ENCODE measurements at regions not wholly inside any gene's neighbourhood (a gene's known extent, or its start where the extent isn't known, plus 50 kb on each side); places are given as distances from the start of the nearest gene placed in this dataset.

- H3K4me3 ChIP-seq: no peak overlapping the region
- no peak for DNase-seq (ENCODE audit: low spot score)
- no peak for TF ChIP-seq CTCF (IDR thresholded peaks at IDR 0.05)
- no peak overlapping the region for H3K27ac ChIP-seq
Observed at GRCh38 chr3:168808596-168808995, 712.9 kb upstream of the GOLIM4 start.

GRCh38 chr3:168807448-168807847 is 711.7 kb upstream of the GOLIM4 start:
- no peak overlapping the region for H3K27ac ChIP-seq

GRCh38 chr3:168806871-168807270 is 711.1 kb upstream of the GOLIM4 start:
- DNase-seq (ENCODE audit: low spot score): no peak
- TF ChIP-seq CTCF (IDR thresholded peaks at IDR 0.05): no peak
- no peak overlapping the region for H3K27ac ChIP-seq
- no peak overlapping the region for H3K4me3 ChIP-seq

More at GRCh38 chr3:168807448-168807847, 711.7 kb upstream of the GOLIM4 start:
- DNase-seq (ENCODE audit: low spot score): no peak
- no peak overlapping the region for H3K4me3 ChIP-seq
- TF ChIP-seq CTCF (IDR thresholded peaks at IDR 0.05): no peak

GRCh38 chr3:168803536-168803935 is 707.8 kb upstream of the GOLIM4 start:
- no peak for TF ChIP-seq CTCF (IDR thresholded peaks at IDR 0.05)
- no peak for DNase-seq (ENCODE audit: low spot score)
- H3K4me3 ChIP-seq: no peak overlapping the region

GRCh38 chr3:168802766-168803165 is 707.0 kb upstream of the GOLIM4 start:
- no peak for DNase-seq (ENCODE audit: low spot score)
- Histone ChIP-seq H3K27ac (no peak overlapping the region), H3K4me3 (no peak overlapping the region)
- no peak for TF ChIP-seq CTCF (IDR thresholded peaks at IDR 0.05)

More at GRCh38 chr3:168803536-168803935, 707.8 kb upstream of the GOLIM4 start:
- H3K27ac ChIP-seq: no peak overlapping the region

GRCh38 chr3:168801794-168802193 is 706.1 kb upstream of the GOLIM4 start:
- TF ChIP-seq CTCF (IDR thresholded peaks at IDR 0.05): no peak
- no peak for DNase-seq (ENCODE audit: low spot score)
- H3K27ac ChIP-seq: no peak overlapping the region
- no peak overlapping the region for H3K4me3 ChIP-seq

- no peak overlapping the region for H3K4me3 ChIP-seq
- TF ChIP-seq CTCF (IDR thresholded peaks at IDR 0.05): no peak
Observed at GRCh38 chr3:168796339-168796738, 700.6 kb upstream of the GOLIM4 start.

More at GRCh38 chr3:168796339-168796738, 700.6 kb upstream of the GOLIM4 start:
- no peak overlapping the region for H3K27ac ChIP-seq
- DNase-seq (ENCODE audit: low spot score): no peak

All from coronary artery (tissue), 2 donors.